Kidney glomerular epithelial cell (primary cell): ENCODE measurements at regions not wholly inside any gene's neighbourhood (a gene's known extent, or its start where the extent isn't known, plus 50 kb on each side); places are given as distances from the start of the nearest gene placed in this dataset.
"Not testable (repeated sequence)": the region's sequence is repeated elsewhere in the genome, so short reads cannot be mapped to it uniquely, and the experiment has no call there.

ENCODE experiments used
- DNase-seq: peaks from one replicate; lab custom pipeline; 2025; lab: John Stamatoyannopoulos, UW

DNA sequence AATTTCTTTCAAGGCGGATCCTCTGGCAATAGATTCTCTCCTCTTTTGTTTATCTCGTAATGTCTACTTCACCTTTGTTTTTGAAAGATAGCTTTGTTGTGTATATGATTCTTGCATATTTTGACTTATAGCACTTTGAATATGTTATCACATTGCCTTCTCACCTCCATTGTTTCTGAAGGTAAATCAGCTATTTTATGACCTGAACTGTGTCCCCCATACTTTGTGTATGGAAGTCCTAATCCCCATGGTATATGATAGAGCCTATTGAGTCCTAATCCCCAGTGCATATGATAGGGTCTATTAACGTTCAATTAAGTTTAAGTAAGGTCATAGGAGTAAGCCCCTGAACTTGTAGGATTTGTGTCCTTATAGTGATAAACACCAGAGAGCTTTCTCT is 910.2 kb upstream of the NUDT12 start:
- no peak for DNase-seq

DNA sequence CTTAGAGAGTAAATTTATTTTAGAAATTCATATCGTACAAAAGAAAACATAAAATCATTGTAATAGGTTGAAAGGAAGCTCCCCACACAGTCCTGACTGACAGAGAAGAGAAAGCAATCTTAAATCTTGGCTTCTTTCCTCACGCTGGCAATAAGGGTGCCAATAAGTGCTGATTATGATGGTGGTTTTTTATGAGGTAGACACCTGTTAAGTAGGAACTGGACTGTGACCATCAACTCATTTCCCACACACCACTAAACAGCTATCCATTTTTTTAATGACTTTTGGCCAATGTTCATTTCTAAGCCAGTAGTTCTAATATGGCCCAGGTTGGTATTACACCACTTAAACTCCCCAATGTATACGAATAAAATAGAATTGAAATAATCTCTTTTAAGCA is 893.5 kb upstream of the NUDT12 start:
- DNase-seq, result no peak

DNA sequence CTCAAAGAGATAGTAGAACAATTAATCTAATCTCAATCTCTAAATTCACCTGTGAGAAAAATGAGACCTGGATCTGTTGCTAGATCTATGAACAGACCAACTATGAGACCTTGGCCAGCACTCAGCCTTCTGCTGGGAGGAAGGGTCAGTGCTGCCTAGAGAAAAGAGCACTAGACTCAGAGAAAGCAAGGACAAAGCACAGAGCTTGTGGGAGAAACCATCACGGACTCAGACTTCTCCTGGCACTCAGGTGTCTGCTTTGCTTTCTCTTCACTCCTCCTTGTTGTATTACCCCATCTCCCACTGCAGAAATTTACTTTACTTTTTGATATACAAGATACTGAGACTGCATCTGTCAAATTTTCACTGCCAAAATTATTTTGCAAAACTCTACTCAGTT is 890.0 kb upstream of the NUDT12 start:
- no peak for DNase-seq

GRCh38 chr5:104451911-104452310 is 889.3 kb upstream of the NUDT12 start:
- DNase-seq, result not testable (repeated sequence)

- DNase-seq, result no peak
These were observed 882.1 kb upstream of the NUDT12 start for GRCh38 chr5:104444656-104445055.

DNA sequence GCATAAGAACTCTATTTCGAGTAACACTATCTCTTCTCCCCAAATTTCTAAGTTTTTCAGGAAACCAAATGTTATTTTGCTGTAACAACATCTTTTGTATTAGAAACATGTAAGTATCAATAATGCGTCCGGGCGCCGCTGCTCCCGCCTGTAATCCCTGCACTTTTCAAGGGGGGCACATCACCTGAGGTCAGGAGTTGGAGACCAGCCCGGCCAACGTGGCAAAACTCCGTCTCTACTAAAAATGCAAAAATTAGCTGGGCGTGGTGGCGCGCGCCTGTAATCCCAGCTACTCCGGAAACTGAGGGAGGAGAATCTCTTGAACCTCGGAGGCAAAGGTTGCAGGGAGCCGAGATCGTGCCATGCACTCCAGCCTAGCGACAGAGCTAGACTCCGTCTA is 881.1 kb upstream of the NUDT12 start:
- DNase-seq, result no peak

DNA sequence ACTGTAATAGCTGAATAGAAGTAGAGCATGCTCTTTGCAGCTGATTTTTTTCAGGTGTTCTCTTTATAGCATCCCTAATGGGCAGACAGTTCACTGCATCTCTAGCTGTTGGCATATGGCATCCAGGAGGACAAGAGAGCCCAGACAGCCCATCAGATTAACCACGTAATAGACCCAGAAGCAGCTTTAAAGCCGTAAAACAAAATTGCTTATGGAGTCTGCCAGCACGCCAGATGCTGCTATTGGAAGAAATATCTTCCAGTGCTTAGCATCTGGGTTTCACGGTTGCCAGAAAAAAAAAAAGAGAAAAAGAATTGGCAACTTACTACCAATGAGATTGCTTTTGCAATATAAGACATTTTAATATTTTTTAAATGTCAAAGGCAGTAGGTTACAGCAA is 869.4 kb upstream of the NUDT12 start:
- no peak for DNase-seq

GRCh38 chr5:104431002-104431620 is 868.5 kb upstream of the NUDT12 start:
- no peak for DNase-seq

DNA sequence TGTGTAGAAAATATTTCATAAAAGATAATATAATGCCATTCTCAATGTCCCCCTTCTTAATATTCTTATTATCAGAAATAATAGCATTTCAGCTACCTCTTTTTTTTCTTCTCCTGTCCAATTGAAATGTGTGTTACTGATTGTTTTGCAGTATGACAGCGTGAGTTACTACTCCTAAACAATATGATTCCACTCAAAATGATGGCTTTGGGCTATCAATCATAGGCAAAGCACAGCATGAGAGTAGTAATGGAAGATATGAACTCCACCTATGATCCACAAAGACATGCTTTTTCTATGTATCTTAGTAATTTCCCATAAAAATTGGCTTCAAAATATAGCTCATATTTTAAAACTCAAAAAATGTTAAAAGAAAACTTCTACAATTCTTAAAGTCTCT is 867.3 kb upstream of the NUDT12 start:
- DNase-seq, result no peak

DNA sequence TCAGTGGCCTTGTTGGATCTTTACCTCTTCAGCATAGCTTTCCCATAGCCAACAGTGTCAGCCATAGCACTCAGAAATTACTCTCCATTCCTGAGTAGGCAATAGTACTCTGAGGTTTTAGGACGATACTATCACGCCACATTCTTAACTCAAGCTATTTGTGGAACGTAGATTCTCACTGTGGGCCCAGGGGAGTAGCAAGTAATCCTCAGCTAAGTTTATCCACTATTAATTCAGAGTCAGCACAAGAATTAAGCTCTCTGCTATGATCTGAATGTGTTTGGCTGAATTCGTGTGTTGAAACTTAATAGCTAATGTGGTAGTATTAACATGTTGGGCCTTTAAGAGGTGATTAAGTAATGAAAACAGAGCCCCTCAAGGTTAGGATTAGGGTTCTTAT is 858.8 kb upstream of the NUDT12 start:
- no peak for DNase-seq

GRCh38 chr5:104418056-104418455 is 855.5 kb upstream of the NUDT12 start:
- DNase-seq, result no peak

DNA sequence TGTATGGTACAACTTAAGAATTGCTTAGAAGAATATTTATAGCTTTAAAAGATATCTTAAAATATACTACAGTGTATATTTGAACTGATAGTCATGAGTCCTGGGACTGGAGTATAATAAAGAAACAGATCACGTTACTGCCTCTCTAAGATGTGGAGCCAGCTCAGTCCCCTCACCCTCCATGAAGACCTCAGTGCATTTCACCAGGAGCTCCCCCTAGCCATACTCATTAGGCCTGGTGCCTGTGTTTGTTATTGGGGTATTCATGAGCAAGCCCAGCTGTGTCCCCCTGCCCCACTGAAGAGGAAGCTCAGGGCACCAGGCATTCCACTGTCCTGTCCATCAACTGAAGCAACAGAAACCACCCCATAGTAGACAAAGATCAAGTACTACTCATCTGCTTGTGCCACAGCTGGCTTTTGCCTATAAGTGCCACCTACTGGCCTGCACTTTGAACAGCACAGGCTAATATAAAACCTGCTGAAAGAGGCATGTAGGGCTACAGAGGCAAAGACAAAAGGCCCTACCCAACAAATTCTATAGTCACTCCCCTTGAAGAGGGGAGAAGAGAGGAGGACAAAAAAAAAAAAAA is 850.2 kb upstream of the NUDT12 start:
- peak; percentile 1 for DNase-seq

DNA sequence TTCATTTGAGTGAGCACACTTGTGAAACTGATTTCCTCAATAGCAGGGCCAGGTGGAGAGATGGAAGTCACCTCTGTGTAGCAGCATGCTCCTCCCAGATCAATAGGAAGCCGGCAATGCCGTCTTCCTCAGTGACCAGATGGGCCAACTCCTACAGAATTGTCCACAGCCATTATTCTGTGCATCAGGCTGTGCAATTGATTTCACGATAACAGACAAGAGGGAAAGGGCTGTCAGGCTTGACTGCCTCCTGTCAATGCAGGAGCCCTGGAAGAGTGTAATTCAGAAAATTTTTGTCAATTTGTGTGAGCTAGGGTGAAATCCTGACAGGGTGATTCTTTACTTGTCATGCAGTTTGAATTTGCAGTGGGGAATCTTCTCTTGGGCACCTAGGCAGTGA is 838.4 kb upstream of the NUDT12 start:
- DNase-seq, result no peak

DNA sequence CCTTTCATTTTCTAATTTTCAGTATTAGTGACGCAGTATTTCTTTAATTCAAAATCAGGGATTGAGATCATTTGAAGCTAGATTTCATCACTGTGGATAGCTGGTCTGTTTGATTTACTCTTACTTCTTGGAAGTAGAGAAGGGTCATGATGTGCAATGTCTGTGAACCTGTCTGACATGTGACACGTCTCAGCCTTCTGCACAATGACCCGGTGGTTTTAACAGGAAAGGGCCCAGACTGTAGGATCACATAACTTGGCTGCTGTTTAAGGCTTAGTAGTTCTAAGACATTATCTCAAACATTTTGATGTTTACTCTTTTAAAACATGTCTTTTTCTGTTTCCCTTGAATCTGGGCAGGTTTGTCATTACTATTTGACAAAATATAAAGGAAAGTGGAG is 823.3 kb upstream of the NUDT12 start:
- DNase-seq, result no peak

GRCh38 chr5:104375345-104375744 is 812.8 kb upstream of the NUDT12 start:
- no peak for DNase-seq

DNA sequence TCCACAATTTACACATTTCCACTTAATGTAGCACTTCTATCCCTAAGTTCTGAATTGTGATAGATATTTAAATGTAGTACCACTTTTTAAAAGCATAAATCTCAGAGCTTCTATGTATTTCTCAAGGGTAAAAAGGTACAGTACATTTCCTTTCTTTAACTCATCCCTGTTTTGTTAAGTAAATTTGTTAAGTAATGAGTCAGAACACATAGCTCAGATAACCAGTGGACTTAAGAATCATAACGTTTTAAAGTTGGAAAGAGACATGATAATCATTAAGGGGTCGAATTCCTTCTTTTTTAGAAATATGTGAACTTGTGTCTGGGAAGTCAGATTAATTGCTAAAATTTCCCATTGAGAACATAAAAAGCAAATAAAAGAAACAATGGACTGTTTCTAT is 810.2 kb upstream of the NUDT12 start:
- DNase-seq, result no peak

GRCh38 chr5:104372376-104372775 is 809.8 kb upstream of the NUDT12 start:
- no peak for DNase-seq

- DNase-seq, result no peak
These were observed 807.9 kb upstream of the NUDT12 start for GRCh38 chr5:104370523-104370922.

DNA sequence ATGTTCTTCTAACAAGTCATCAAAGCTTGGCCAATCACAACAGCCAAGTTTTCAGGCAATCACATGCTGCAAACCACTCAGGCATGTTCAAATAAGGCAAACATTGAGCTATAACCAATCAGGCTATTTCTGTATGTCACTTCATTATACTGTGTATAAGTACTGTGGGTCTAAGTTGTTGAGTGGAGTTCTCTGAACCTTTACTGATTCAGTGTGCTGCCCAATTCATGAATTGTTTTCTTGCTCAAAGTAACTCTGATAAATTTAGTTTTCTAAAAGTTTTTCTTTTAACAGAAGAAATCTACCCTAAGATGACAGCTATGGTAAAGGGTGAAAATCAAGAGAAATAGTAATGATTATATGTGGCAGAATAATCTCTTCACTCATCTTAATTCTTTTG is 805.4 kb upstream of the NUDT12 start:
- DNase-seq, result no peak

DNA sequence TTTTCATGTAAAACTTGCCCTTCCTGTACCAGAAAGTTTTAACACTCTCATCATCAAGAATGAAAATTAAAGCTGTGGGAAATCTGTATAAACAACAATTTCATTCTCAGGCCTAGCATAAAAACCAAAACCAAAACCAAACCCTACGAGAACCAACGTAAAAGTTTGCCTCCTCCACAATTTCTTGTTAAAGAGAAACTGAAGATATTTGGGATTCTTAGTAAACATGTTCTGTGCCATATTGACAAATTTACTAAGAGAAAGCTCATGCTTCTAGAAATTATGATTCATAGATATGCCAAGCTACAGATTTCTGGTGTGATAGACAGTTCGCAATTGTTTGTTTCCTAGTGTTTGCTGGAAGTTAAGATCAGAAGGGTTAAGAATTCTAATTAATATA is 801.0 kb upstream of the NUDT12 start:
- no peak for DNase-seq

DNA sequence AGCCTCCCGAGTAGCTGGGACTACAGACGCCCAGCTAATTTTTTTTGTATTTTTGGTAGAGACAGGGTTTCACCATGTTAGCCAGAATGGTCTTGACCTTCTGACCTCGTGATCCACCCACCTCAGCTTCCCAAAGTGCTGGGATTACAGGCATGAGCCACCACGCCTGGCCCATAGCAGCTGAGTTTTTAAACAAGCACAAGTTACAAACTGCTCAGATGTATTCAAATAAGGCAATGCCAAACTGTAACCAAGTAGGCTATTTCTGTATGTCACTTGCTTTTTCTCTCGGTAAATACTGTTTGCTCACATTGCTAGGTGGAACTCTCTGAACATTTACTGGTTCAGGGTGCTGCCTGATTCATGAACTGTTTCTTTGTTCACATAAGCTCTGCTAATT is 799.3 kb upstream of the NUDT12 start:
- no peak for DNase-seq

GRCh38 chr5:104355350-104355749 is 792.8 kb upstream of the NUDT12 start:
- DNase-seq, result no peak

DNA sequence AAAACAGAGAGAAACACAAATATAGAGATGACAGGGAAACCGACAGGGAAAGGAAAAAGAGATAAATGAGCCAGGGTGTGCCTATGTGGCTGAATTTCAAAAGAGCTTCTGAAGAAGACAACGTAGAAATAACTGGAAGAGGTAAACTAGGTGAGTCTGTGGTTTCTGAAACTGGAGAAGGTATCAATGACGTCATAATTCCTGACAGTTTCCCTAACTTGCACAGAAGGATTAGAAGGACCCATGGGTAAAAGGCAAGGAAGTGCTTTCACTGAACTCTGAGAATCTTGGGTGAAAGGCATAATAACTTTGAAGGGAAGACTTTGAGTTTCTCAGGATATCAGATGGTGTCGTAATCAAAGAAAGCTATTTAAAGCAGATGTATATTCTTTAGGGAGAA is 790.8 kb upstream of the NUDT12 start:
- DNase-seq, result no peak

GRCh38 chr5:104352954-104353353 is 790.4 kb upstream of the NUDT12 start:
- DNase-seq, result no peak
